ENCODE measurements at regions not wholly inside any gene's neighbourhood (a gene's known extent, or its start where the extent isn't known, plus 50 kb on each side); places are given as distances from the start of the nearest gene placed in this dataset.

GRCh38 chr3:55343486-55344357, 143.4 kb downstream of the WNT5A start:
- DNase-seq (ENCODE audit: low spot score): no peak

- DNase-seq (ENCODE audit: low spot score): no peak
These were observed 145.5 kb downstream of the WNT5A start for GRCh38 chr3:55341502-55342031.

DNA sequence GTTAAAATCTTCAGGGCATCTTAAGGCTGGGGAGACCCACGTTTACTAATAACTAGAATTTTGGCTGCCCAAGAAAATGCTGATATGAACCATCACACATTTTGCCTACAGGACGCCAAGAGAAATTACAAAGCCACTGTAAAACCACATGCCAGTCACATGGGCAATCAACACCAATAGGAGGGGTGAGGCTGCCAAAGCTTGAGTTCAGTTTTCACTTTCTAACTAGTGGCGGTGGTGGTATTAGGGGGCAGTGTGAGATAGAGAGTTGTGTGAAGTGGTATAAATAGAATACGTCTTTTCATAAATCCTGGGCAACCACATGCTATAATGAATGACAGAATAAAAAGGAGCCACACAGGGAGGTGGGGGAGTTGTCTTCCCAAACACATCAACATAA, 147.3 kb downstream of the WNT5A start:
- DNase-seq (ENCODE audit: low spot score): no peak

GRCh38 chr3:55339390-55339789, 147.7 kb downstream of the WNT5A start:
- no peak for DNase-seq (ENCODE audit: low spot score)

- DNase-seq (ENCODE audit: low spot score): peak; percentile 43
These were observed 149.4 kb downstream of the WNT5A start for GRCh38 chr3:55337641-55338180.

DNA sequence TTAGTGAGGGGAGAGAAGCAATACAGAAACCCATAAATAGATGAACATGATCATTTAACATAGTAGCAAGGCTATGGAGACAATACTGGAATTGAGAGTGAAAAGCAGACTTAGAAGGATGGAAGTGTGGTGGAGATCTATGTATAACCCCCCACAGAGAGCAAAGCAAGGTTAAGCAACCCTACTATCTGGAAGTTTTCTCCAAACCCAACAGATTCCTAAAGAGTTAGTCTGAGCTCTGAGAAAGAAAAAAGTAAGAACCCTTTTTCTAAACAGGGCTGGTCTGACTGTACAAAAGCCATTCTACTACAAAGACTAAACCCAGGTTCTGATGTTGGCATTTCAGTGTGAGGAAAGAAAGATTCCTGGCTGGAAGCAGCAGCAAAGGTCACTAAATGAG, 153.2 kb downstream of the WNT5A start:
- no peak for DNase-seq (ENCODE audit: low spot score)

- no peak for DNase-seq (ENCODE audit: low spot score)
These were observed 154.1 kb downstream of the WNT5A start for GRCh38 chr3:55333046-55333445.

GRCh38 chr3:55332176-55332575, 154.9 kb downstream of the WNT5A start:
- DNase-seq (ENCODE audit: low spot score): no peak

DNA sequence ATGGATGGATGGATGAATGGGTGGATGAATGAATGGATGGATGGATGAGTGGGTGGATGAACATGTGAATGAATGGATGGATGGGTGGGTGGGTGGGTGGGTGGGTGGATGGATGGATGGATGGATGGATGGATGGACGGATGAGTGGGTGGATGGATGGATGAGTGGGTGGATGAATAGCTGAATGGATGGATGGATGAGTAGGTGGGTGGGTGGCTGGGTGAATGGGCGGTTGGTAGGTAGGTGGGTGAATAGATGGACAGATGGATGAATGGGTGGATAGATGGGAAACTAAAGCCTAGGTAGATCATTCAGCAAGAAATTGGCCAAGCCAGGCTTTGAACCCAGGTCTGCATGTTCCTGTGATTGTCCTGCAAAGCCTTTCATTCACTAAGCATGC, 155.6 kb downstream of the WNT5A start:
- DNase-seq (ENCODE audit: low spot score): no peak

GRCh38 chr3:55330756-55331155, 156.3 kb downstream of the WNT5A start:
- no peak for DNase-seq (ENCODE audit: low spot score)

DNA sequence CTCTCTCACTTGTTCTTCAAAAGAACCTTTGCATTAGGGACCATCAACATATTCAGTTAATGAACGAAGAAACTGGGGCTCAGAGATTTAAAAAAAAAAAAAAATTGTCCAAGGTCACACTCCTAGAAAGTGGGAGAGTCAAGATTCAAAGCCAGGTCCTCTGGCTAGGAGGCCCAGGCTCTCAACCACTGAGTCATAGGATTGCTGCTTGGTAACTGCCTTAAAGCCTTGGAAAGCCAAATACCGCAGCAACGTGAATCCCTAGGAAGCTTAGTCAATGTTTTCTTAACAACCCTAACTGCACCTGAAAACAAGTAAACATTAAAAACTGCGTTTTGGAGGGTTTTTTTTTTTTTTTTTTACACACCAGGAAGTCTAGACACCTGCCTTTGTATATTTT, 156.8 kb downstream of the WNT5A start:
- DNase-seq (ENCODE audit: low spot score): no peak

GRCh38 chr3:55329849-55330248, 157.3 kb downstream of the WNT5A start:
- no peak for DNase-seq (ENCODE audit: low spot score)

DNA sequence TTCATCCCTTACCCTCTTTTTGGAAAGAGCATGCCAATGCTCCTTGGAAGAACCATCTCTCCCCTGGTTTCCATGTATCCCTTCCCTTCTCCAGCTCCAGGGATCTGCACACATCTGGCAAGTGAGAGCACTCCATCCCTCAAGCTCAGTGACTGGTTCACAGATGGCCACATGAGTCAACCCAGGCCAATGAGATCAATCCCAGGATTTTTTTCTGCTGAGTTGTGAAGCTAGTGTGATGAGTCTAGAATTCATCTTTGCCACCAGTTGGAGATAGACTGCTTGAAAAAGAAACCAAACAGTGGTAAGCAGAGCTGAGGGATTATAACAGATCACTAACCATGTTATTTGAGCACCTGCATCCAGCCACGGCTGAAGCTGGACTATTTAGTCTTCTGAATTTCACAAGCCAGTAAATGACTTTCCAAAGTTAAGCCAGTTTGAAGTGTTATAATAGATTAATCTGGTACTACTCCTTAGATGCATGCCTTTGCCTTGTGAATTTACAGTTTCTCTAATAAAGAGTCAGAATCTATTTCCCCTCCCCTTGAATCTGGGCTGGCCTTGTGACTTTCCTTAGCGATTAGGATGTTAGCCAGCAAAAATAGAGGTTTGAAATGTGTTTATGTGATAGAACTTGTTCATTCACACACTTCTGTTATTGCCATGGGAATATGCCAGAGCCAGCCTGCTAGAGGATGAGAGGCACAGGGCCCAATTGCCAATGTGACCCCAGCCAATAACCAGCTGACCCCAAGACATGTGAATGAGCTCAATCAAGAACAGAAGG, 159.8 kb downstream of the WNT5A start:
- no peak for DNase-seq (ENCODE audit: low spot score)

- peak; percentile 70 for DNase-seq (ENCODE audit: low spot score)
These were observed 164.5 kb downstream of the WNT5A start for GRCh38 chr3:55322638-55323037.

- no peak for DNase-seq (ENCODE audit: low spot score)
These were observed 166.2 kb downstream of the WNT5A start for GRCh38 chr3:55320928-55321327.

- no peak for DNase-seq (ENCODE audit: low spot score)
These were observed 171.7 kb downstream of the WNT5A start for GRCh38 chr3:55315396-55315795.

GRCh38 chr3:55313666-55314065, 173.4 kb downstream of the WNT5A start:
- no peak for DNase-seq (ENCODE audit: low spot score)

- DNase-seq (ENCODE audit: low spot score): no peak
These were observed 177.8 kb downstream of the WNT5A start for GRCh38 chr3:55309336-55309735.

- DNase-seq (ENCODE audit: low spot score): no peak
These were observed 179.5 kb downstream of the WNT5A start for GRCh38 chr3:55307622-55308021.

- peak; percentile 9 for DNase-seq (ENCODE audit: low spot score)
These were observed 181.2 kb downstream of the WNT5A start for GRCh38 chr3:55305696-55306485.

GRCh38 chr3:55300701-55301100, 186.4 kb downstream of the WNT5A start:
- DNase-seq (ENCODE audit: low spot score): no peak

DNA sequence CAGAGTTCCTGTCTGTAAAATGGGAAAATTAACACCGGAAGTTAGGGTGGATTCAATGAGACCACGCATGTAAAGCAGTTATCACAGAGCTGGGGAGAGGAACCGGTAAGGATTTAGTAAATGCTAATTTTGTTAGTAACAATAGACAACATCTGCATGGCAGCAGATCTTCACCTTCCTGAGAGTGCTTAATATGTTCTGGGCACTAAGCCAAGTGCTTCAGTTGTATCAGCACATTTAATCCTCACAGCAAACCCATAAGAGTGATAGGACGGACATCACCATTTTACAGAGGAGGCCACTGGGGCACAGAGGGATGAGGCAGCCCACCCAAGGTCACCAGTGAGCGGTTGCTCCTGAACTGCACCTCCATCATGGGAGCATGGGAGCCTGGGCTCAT, 189.4 kb downstream of the WNT5A start:
- no peak for DNase-seq (ENCODE audit: low spot score)
